ENCODE measurements at regions not wholly inside any gene's neighbourhood (a gene's known extent, or its start where the extent isn't known, plus 50 kb on each side); places are given as distances from the start of the nearest gene placed in this dataset.

DNA sequence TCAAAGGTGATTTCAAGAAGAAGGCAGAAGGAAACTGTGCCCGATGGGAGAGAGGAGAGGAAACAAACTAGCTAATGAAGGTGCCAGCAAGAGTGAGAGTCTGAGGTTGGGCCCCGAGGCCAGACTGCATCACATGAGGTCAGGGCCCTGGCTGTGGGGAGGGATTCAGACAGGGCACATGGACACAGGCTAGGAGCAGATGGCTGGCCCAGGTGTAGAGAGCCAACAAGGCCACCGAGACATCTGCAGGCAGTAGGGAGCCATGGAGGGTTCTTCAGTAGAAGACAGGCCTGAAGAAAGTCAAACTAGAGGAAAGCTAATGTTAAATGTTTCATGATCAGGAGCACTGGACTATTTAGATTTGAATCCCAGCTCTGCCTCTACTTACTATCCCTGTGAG lies 755.0 kb upstream of the RAB6C start:
- H3K27ac ChIP-seq (ENCODE audit: extremely low read depth, low read depth, low read length), result no peak overlapping the region
- WGBS (ENCODE audit: insufficient coverage, low coverage, missing lambda C conversion rate), result 0% methylated on average over 3 of the region's 3 CpGs
- ATAC-seq, result no peak
- H3K4me1 ChIP-seq (replicated peaks in 1 of 2; ENCODE audit: control insufficient read depth in 2 of 2, insufficient read depth in 2 of 2, low read length in 2 of 2), result no peaks in the 10 kb centered on the region
- no peak for DNase-seq (ENCODE audit: extremely low read depth in 1 of 4, low spot score in 3 of 4)
- no peaks in the 10 kb centered on the region for H4K20me1 ChIP-seq (replicated peaks; ENCODE audit: control insufficient read depth, insufficient read depth, low read length)
- BruUV-seq (replicated peaks), result no TSS peak
- ChIA-PET POLR2A (no interaction called here), CTCF (ENCODE audit: low intra/inter-chr PET ratio) (no interaction called here)
- H3K36me3 ChIP-seq (ENCODE audit: control insufficient read depth, insufficient read depth, low read length), result no peaks in the 10 kb centered on the region
- H3K79me2 ChIP-seq (ENCODE audit: control insufficient read depth, insufficient read depth, low read length), result no peaks in the 10 kb centered on the region
- H3K4me3 ChIP-seq, result no peak overlapping the region
- H3K27me3 ChIP-seq (ENCODE audit: control insufficient read depth in 2 of 2, insufficient read depth in 2 of 2, low read length in 2 of 2), result no peaks in the 10 kb centered on the region; a peak in 1 of 5 replicates
- no peak overlapping the region for H3K9ac ChIP-seq (ENCODE audit: insufficient read depth in 1 of 2, low read depth in 2 of 2, low read length in 2 of 2)
- no peak overlapping the region for H3K4me2 ChIP-seq (ENCODE audit: insufficient read depth, low read length)
- TF ChIP-seq CBFA2T2 (conservative IDR thresholded peaks at IDR 0.05) (no peak), BRD4 (IDR thresholded peaks at IDR 0.05) (no peak), FOXP1 (CRISPR knock-in tag; IDR thresholded peaks at IDR 0.05) (no peak), C11orf30 (IDR thresholded peaks at IDR 0.05; ENCODE audit: low read depth) (no peak), ATF7 (IDR thresholded peaks at IDR 0.05) (no peak), POLR3A (IDR thresholded peaks at IDR 0.05; ENCODE audit: borderline replicate concordance, extremely low read depth, insufficient read depth, insufficient read length) (no peak), CCNT2 (IDR thresholded peaks at IDR 0.05; ENCODE audit: borderline replicate concordance, extremely low read depth, insufficient read length, low read depth, low read length) (no peak), NCOA1 (IDR thresholded peaks at IDR 0.05; ENCODE audit: low read depth) (no peak), MTA3 (IDR thresholded peaks at IDR 0.05; ENCODE audit: borderline replicate concordance) (no peak)
- TF ChIP-seq, protein P1, sequence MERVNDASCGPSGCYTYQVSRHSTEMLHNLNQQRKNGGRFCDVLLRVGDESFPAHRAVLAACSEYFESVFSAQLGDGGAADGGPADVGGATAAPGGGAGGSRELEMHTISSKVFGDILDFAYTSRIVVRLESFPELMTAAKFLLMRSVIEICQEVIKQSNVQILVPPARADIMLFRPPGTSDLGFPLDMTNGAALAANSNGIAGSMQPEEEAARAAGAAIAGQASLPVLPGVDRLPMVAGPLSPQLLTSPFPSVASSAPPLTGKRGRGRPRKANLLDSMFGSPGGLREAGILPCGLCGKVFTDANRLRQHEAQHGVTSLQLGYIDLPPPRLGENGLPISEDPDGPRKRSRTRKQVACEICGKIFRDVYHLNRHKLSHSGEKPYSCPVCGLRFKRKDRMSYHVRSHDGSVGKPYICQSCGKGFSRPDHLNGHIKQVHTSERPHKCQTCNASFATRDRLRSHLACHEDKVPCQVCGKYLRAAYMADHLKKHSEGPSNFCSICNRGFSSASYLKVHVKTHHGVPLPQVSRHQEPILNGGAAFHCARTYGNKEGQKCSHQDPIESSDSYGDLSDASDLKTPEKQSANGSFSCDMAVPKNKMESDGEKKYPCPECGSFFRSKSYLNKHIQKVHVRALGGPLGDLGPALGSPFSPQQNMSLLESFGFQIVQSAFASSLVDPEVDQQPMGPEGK (CRISPR knock-in tag; IDR thresholded peaks at IDR 0.05; ENCODE audit: borderline replicate concordance), result no peak
- in situ Hi-C loops (cut with MboI), result no loop called here
- H3K9me3 ChIP-seq (replicated peaks; ENCODE audit: control insufficient read depth, insufficient read depth, low read depth, low read length), result no peaks in the 10 kb centered on the region
- no peak overlapping the region for H2AFZ ChIP-seq (ENCODE audit: low read depth, low read length)
- FAIRE-seq, result no peak
- peaks cover 2% of the 10 kb centered on the region for H3K9me1 ChIP-seq (ENCODE audit: control insufficient read depth, insufficient read depth, low read length)
- intact Hi-C loops (cut with micrococcal nuclease), result no loop called here
